HEK293 (cell line): ENCODE measurements at regions not wholly inside any gene's neighbourhood (a gene's known extent, or its start where the extent isn't known, plus 50 kb on each side); places are given as distances from the start of the nearest gene placed in this dataset.

Experiments
- CTCF ChIA-PET: fragments of 350-600 bp; formaldehyde crosslinking; extraction: SDS; loops from one replicate; lab custom pipeline; 2021; ENCODE audit warnings: antibody characterized with exemption; lab: Yijun Ruan, JAX
- POLR2A ChIA-PET: fragments of 300-600 bp; formaldehyde crosslinking; extraction: SDS; loops from one replicate; lab custom pipeline; 2020; ENCODE audit warnings: antibody characterized with exemption, inconsistent platforms; lab: Yijun Ruan, JAX
- H3K27ac ChIP-seq: fragments of 200-500 bp; sonication (Bioruptor generic); 2 replicates; pipeline ENCODE4 v1.5.1; 2014; ENCODE audit warnings: low read depth, low read length, control low read depth, inconsistent platforms; ENCODE audit errors: extremely low read depth
- H3K36me3 ChIP-seq, 2 experiments: fragments of 200-500 bp in 1 of 2; sonication (Bioruptor generic) in 1 of 2; 1 replicate in 1 of 2; 2 replicates in 1 of 2; pipeline ENCODE4 v1.5.1; 2014 to 2017; ENCODE audit warnings: inconsistent platforms in 2 of 2, low read length in 2 of 2; ENCODE audit not compliant: control insufficient read depth in 2 of 2, insufficient read depth in 1 of 2
- H3K4me1 ChIP-seq: fragments of 200-500 bp; sonication (Bioruptor generic); 2 replicates; pipeline ENCODE4 v1.5.1; 2014; ENCODE audit warnings: mild to moderate bottlenecking, low read length, inconsistent platforms; ENCODE audit not compliant: control insufficient read depth, insufficient read depth
- H3K4me3 ChIP-seq: 2 replicates; pipeline ENCODE4 v1.5.1; 2011; ENCODE audit warnings: low read depth, mild to moderate bottlenecking, control low read depth, low read length, moderate library complexity
- H3K9me3 ChIP-seq: fragments of 200-500 bp; sonication (Bioruptor generic); 2 replicates; pipeline ENCODE4 v1.5.1; 2014; ENCODE audit warnings: low read depth, low read length, inconsistent platforms; ENCODE audit not compliant: control insufficient read depth, insufficient read depth
- AEBP2 ChIP-seq: fragments of 450-650 bp; formaldehyde crosslinking; IDR thresholded peaks from 2 replicates; pipeline ENCODE4 v1.5.1; 2016; ENCODE audit warnings: missing biosample characterization, missing genetic modification characterization, borderline replicate concordance
- HOXA7 ChIP-seq: sonication (generic); formaldehyde crosslinking; IDR thresholded peaks from 2 replicates; pipeline ENCODE4 v1.8.1; 2022; ENCODE audit warnings: missing genetic modification reagents, borderline replicate concordance
- INSM2 ChIP-seq: fragments of 450-650 bp; formaldehyde crosslinking; IDR thresholded peaks from 2 replicates; pipeline ENCODE4 v1.5.1; 2016; ENCODE audit warnings: missing biosample characterization, missing genetic modification characterization
- KLF8 ChIP-seq: fragments of 450-650 bp; formaldehyde crosslinking; IDR thresholded peaks from 2 replicates; pipeline ENCODE4 v1.5.1; 2016; ENCODE audit warnings: missing biosample characterization, missing genetic modification characterization
- ZNF146 ChIP-seq: fragments of 450-650 bp; formaldehyde crosslinking; IDR thresholded peaks from 2 replicates; pipeline ENCODE4 v1.5.1; 2016; ENCODE audit warnings: missing biosample characterization, missing genetic modification characterization
- ZNF2 ChIP-seq: fragments of 450-650 bp; formaldehyde crosslinking; IDR thresholded peaks from 2 replicates; pipeline ENCODE4 v1.5.1; 2016; ENCODE audit warnings: missing biosample characterization, missing genetic modification characterization
- ZNF37A ChIP-seq: fragments of 450-650 bp; IDR thresholded peaks from 2 replicates; pipeline ENCODE4 v1.5.1; 2018; ENCODE audit warnings: missing biosample characterization, missing genetic modification characterization
- ZNF391 ChIP-seq: fragments of 450-650 bp; formaldehyde crosslinking; IDR thresholded peaks from 2 replicates; pipeline ENCODE4 v1.5.1; 2016; ENCODE audit warnings: low read depth, missing biosample characterization, missing genetic modification characterization, borderline replicate concordance
- ZNF423 ChIP-seq: fragments of 450-650 bp; formaldehyde crosslinking; IDR thresholded peaks from 2 replicates; pipeline ENCODE4 v1.5.1; 2016; ENCODE audit warnings: missing biosample characterization, missing genetic modification characterization
- ZNF747 ChIP-seq: fragments of 450-650 bp; formaldehyde crosslinking; IDR thresholded peaks from 2 replicates; pipeline ENCODE4 v1.5.1; 2016; ENCODE audit warnings: missing biosample characterization, missing genetic modification characterization
- ZSCAN18 ChIP-seq: fragments of 450-650 bp; formaldehyde crosslinking; IDR thresholded peaks from 2 replicates; pipeline ENCODE4 v1.5.1; 2016; ENCODE audit warnings: missing biosample characterization, missing genetic modification characterization
- TF ChIP-seq, protein P1 (sequence below): fragments of 450-650 bp; formaldehyde crosslinking; IDR thresholded peaks from 2 replicates; pipeline ENCODE4 v1.5.1; 2017; ENCODE audit warnings: missing biosample characterization, mild to moderate bottlenecking, missing genetic modification characterization, moderate library complexity
- TF ChIP-seq, protein P2 (sequence below): fragments of 450-650 bp; IDR thresholded peaks from 2 replicates; pipeline ENCODE4 v1.5.1; 2018; ENCODE audit warnings: missing biosample characterization, mild to moderate bottlenecking, missing genetic modification characterization
- TF ChIP-seq, protein P3 (sequence below): fragments of 450-650 bp; formaldehyde crosslinking; IDR thresholded peaks from 2 replicates; pipeline ENCODE4 v1.5.1; 2016; ENCODE audit warnings: missing biosample characterization, missing genetic modification characterization

DNA sequence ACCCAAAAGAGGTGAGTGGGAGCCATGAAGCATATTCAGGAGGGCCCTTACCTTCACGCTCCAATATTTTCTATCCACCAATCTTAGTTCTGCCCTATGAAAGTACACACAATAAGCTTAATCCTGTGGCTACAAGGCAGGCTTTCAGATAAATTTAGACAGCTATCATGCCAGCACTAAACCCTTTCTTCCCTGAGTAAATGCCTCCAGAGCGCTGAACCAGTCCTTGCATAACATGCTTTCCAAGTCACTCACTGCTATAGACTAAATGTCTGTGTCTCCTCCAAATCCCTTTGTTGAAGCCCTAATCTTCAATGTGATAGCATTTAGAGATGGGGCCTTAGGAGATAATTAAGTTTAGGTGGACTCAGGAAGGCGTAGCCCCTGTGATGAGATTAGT, 50.3 kb upstream of the FIBIN start:
- ChIA-PET CTCF (interaction anchor here (0.6 kb wide), 1 partner anchor 267 kb away, joined by 3 read pairs; no protein-coding TSS in a partner anchor), POLR2A (no interaction called here)
- no peak for TF ChIP-seq ZNF423 (tag by site-specific recombination)
- TF ChIP-seq ZNF37A (tag by site-specific recombination) = no peak
- TF ChIP-seq, protein P1, sequence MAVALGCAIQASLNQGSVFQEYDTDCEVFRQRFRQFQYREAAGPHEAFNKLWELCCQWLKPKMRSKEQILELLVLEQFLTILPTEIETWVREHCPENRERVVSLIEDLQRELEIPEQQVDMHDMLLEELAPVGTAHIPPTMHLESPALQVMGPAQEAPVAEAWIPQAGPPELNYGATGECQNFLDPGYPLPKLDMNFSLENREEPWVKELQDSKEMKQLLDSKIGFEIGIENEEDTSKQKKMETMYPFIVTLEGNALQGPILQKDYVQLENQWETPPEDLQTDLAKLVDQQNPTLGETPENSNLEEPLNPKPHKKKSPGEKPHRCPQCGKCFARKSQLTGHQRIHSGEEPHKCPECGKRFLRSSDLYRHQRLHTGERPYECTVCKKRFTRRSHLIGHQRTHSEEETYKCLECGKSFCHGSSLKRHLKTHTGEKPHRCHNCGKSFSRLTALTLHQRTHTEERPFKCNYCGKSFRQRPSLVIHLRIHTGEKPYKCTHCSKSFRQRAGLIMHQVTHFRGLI (tag by site-specific recombination) = no peak
- no peak for TF ChIP-seq KLF8 (tag by site-specific recombination)
- no peak for TF ChIP-seq ZNF391 (tag by site-specific recombination)
- no peak for TF ChIP-seq HOXA7 (CRISPR knock-in tag)
- TF ChIP-seq, protein P2, sequence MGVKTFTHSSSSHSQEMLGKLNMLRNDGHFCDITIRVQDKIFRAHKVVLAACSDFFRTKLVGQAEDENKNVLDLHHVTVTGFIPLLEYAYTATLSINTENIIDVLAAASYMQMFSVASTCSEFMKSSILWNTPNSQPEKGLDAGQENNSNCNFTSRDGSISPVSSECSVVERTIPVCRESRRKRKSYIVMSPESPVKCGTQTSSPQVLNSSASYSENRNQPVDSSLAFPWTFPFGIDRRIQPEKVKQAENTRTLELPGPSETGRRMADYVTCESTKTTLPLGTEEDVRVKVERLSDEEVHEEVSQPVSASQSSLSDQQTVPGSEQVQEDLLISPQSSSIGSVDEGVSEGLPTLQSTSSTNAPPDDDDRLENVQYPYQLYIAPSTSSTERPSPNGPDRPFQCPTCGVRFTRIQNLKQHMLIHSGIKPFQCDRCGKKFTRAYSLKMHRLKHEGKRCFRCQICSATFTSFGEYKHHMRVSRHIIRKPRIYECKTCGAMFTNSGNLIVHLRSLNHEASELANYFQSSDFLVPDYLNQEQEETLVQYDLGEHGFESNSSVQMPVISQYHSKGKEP (tag by site-specific recombination) = no peak
- TF ChIP-seq INSM2 (tag by site-specific recombination) = no peak
- no peak for TF ChIP-seq ZNF2 (tag by site-specific recombination)
- TF ChIP-seq ZNF747 (tag by site-specific recombination) = no peak
- TF ChIP-seq ZNF146 (tag by site-specific recombination) = no peak
- no peak for TF ChIP-seq ZSCAN18
- TF ChIP-seq, protein P3, sequence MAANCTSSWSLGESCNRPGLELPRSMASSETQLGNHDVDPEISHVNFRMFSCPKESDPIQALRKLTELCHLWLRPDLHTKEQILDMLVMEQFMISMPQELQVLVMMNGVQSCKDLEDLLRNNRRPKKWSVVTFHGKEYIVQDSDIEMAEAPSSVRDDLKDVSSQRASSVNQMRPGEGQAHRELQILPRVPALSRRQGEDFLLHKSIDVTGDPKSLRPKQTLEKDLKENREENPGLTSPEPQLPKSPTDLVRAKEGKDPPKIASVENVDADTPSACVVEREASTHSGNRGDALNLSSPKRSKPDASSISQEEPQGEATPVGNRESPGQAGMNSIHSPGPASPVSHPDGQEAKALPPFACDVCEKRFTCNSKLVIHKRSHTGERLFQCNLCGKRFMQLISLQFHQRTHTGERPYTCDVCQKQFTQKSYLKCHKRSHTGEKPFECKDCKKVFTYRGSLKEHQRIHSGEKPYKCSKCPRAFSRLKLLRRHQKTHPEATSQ (tag by site-specific recombination) = no peak
- no peak for TF ChIP-seq AEBP2
- Histone ChIP-seq H3K4me1 (no peaks in the 10 kb centered on the region), H3K9me3 (no peaks in the 10 kb centered on the region), H3K4me3 (no peak overlapping the region), H3K36me3 (no peaks in the 10 kb centered on the region), H3K27ac (no peak overlapping the region)
